Left forelimb (tissue), 1 donor: ENCODE measurements at regions not wholly inside any gene's neighbourhood (a gene's known extent, or its start where the extent isn't known, plus 50 kb on each side); places are given as distances from the start of the nearest gene placed in this dataset.
"Not testable (repeated sequence)": the region's sequence is repeated elsewhere in the genome, so short reads cannot be mapped to it uniquely, and the experiment has no call there.

Source experiments
- DNase-seq: peaks from one replicate; pipeline ENCODE4 v3.0.0-alpha.2; 2018; ENCODE audit warnings: low spot score

- DNase-seq: no peak
Measured at GRCh38 chr2:204363513-204363912, 181.8 kb upstream of the PARD3B start.

GRCh38 chr2:204364860-204365535, 180.3 kb upstream of the PARD3B start:
- no peak for DNase-seq

DNA sequence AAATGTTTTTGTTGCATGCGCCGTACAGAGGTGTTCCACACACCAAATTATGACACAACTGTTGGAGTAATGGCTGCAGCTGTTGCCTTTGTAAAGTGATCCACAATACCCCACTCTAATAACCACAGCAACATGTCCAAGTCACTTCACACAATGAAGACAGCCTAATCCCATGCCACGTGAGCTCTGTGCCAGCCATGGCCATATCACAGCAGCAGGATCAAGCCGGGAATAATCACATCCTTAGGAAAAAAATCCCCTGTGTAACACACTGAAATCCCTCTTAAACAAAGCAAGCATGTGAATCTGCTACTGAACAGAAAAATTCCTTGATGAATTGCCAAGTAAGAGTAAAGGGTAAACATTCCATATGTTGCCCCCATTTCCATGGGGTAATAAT, 179.5 kb upstream of the PARD3B start:
- DNase-seq: no peak

DNA sequence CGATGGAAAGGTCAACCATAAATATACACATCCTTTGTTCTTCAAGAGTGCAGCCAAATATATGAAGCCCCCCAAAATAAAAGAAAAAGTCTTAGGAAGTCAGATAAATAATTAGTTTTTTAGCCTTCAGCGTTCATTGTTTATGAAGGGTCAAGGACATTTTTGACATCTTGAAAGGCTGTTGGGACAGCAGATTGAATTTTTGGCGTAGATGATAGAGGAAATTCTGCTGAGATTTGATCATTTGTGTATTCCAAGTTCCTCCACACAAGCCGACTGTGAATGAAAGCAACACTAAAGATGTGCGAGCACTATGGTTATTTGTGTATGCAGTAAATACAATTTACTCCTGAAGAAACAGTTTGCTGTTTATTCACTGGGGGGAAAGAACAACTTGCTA, 177.8 kb upstream of the PARD3B start:
- no peak for DNase-seq

GRCh38 chr2:204370172-204370718, 175.0 kb upstream of the PARD3B start:
- no peak for DNase-seq

GRCh38 chr2:204373942-204374341, 171.3 kb upstream of the PARD3B start:
- no peak for DNase-seq

DNA sequence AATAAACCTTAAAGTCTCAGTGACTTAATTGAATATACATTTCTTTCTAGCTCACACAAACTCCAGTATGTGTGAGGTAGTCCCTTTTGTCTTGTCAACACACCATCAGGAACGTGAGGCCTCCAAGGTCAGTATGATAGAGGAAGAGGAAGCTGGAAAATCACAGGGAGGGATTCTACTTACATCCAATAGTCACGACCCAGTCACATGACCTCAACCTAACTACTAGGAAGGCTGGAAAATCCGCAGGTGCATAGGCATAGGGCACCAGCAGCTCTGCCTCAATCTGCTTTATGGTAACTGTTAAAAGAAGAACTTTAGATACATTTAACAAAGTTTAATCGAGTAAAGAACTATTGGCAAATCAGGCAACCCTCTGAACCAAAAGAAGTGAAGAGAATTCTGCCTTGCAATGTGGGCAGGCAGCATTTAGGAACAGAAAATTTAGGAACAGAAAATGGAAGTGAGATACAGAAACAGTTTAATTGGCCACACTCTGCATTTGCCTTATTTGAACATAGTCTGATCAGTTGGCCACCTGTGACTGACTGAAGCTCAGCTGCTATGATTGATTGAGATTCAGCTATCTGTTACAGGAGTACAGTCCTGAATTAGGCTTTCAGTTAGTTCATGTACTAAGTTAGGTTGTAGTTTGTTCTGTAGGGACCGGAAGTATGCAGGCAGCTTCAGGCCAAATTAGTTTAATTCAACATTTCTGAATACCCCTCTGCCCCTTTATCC, 165.0 kb upstream of the PARD3B start:
- no peak for DNase-seq

DNA sequence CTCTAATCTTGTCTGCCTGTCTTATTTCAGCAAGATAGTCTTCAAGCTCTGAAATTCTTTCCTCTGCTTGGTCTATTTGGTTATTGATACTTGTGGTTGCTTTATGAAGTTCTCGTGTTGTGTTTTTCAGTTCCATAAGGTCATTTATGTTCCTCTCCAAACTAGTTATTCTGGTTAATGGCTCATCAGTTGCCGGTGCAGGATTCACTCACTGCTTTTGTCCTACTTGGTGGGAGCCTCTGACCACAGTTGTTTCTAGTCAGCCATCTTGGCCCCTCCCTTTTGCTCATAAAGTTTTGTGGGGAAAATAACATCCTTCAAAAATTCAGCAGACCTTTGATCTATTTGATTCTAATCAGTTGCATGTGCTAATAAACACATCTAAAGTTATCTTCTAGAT, 158.6 kb upstream of the PARD3B start:
- no peak for DNase-seq

DNA sequence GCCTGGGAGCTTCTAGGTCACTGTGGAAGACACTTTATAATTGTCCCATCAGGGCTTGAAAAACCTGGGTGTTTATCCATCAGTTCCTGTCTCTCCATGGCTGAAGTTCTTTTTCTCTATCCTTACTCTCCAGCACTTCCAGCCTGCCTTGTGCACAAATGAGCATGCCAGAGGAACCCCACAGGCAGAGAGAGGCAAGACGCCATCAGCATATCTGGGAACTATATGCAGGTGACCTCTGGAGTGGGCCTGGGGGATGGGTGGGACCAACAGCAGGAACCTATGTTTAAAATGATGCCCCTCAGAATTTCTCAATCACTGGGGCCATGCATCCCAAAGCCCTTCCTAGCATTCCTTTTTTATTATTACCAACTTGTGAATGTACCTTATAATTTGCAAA, 156.2 kb upstream of the PARD3B start:
- no peak for DNase-seq

DNA sequence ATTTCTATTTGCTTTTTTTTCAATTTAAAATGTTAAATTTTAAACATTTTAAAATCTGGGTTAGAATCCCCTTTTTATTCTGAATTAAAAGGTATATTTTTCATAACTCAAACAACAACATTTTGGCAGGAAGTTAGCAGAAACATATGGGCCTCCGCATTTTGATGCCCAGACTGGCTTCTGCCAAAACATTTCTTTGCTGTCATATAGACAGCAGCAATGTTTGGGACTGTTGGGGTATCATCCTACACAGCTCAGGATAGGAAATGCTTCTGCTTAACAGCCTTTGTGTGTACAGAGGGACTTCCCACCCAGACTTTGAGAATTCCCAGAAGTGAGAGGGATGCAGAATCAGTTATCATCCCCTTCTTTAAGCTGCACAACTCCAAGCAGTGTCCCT, 155.4 kb upstream of the PARD3B start:
- no peak for DNase-seq

DNA sequence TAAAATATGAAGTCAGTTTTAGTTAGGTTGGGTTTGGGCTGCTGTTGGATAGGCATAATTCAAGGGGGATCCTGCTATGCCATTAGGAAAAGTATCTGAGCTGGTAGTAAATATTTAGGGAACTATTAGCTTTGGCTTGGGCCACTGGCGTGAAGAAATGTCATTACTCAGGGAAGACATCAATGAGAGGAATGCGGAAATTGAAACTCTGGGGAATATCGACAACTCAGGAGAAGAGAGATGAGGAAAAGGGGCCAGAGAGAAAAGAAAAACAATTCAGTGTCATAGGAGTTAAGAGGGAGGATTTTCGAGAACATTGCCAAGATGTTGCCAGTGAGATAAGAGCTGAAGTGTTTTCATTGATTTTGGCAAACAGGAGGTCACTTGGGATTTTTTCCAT, 149.7 kb upstream of the PARD3B start:
- no peak for DNase-seq

GRCh38 chr2:204401114-204401513, 144.2 kb upstream of the PARD3B start:
- no peak for DNase-seq

- DNase-seq: no peak
Measured at GRCh38 chr2:204407204-204408014, 137.9 kb upstream of the PARD3B start.

GRCh38 chr2:204412782-204413181, 132.5 kb upstream of the PARD3B start:
- not testable (repeated sequence) for DNase-seq

DNA sequence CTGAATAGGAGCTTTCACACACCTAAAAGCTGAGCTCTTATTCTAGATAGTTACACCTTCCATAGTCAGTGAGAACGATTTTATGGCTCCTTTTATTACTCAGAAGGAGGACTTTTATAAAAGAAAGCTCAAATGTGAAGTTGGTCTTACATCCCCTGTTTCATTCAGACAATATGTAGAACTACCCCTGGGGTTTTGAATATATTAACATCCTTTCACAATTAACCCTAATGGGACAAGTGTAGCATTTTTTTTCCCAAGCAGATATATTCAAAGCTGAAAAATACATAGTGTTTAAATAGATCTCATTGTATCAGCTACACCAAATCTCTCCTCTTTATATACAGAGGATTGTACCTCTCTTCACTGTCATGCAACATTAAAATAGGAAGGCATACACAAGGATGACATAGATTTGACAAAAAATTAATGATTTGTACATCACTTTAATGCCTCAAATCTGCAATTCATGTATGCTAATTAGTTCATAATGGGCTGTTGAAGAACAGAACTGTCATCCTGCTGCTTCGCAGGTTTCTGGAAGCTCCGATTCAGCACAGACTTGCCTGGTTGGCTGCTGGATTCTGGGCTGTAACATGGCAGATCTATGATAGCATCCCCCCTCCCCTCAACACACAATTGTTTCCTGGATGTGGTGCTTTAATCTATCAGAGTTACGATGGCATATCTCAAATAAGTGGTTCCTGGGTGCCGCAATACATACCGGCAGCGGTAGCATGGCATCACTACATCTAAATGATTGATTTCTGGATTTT, 129.7 kb upstream of the PARD3B start:
- no peak for DNase-seq

GRCh38 chr2:204416236-204416635, 129.0 kb upstream of the PARD3B start:
- no peak for DNase-seq

DNA sequence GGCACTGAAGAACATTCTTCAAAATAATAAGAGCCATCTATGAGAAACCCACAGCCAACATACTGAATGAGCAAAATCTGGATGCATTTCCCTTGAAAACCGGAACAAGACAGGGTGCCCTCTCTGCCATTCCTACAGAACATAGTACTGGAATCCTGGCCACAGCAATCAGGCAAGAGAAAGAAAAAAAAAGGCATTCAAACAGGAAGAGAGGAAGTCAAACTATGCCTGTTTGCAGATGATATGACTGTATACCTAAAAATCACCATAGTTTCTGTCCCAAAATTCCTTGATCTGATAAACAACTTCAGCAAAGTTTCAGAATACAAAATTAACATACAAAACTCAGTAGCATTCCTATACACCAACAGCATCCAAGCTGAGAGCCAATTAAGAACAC, 119.5 kb upstream of the PARD3B start:
- no peak for DNase-seq

DNA sequence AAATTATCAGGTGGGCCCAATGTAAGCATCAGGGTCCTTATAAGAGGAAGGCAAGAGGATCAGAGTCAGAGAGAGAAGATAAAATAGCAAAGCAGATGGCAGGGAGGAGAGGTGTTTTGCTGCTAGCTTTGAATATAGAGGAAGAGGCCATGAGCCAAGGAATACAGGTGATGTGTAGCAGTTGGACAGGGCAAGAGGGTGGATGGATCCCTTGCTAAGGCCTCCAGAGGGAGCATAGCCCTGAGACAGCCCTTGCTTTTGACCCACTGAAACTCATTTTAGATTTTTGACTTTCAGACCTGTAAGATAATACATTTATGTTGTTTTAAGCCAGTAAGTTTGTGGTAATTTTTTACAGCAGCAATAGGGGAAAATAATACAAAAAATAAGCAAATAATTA, 116.6 kb upstream of the PARD3B start:
- DNase-seq: no peak

- DNase-seq: no peak
Measured at GRCh38 chr2:204431529-204431928, 113.7 kb upstream of the PARD3B start.

GRCh38 chr2:204432196-204432595, 113.1 kb upstream of the PARD3B start:
- DNase-seq: no peak

DNA sequence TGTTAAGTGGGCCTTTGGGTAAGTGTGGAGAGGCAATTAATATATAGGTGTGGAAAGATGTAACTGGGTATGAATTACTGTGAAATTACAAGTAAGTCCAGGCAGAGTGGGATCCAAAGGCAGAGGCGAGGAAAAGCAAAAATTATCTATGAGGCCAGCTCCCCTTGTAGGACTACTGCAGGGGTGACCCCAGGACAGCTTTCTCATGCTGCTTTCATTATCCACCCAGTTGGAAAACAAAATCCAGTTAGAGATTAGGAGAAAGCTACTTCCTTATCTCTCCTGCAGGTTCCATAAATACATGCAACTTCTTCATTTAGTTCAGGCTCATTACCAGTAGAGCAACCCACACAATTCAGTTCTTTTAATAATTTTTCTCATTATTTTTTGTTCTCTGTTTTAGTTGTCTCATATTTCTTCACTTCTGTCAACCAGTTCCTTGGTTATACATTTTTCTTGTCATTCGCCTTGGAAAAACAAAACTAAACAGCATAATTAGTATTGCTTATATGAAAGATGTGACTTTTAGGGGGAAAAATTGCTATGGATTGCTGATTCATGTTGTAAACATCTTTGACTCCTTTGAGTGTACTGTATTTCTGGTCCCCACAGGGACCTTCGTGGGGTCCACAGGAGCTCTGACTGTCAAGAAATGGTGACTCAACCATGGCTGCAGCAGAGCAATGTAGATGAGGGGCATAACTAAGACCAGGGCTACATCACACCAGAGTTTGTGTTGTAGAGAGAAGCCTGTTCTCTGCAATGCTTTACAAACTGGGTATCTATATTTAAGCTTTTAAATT, 110.4 kb upstream of the PARD3B start:
- no peak for DNase-seq
